WTC11 (cell line): ENCODE measurements at regions not wholly inside any gene's neighbourhood (a gene's known extent, or its start where the extent isn't known, plus 50 kb on each side); places are given as distances from the start of the nearest gene placed in this dataset.

Source experiments
- ATF3 ChIP-seq: sonication (generic); formaldehyde crosslinking; conservative IDR thresholded peaks from 2 replicates; pipeline ENCODE4 v1.8.1; 2022; ENCODE audit warnings: mild to moderate bottlenecking, missing genetic modification reagents
- CREM ChIP-seq: sonication (generic); formaldehyde crosslinking; IDR thresholded peaks from 2 replicates; pipeline ENCODE4 v1.8.1; 2022; ENCODE audit warnings: mild to moderate bottlenecking, missing genetic modification reagents, moderate library complexity
- CTCF ChIP-seq: fragments of 200-600 bp; IDR thresholded peaks from 2 replicates; pipeline ENCODE4 v1.8.0; 2022; ENCODE audit warnings: antibody characterized with exemption
- FOXP4 ChIP-seq: sonication (generic); formaldehyde crosslinking; IDR thresholded peaks from 2 replicates; pipeline ENCODE4 v1.8.0; 2022; ENCODE audit warnings: mild to moderate bottlenecking, missing genetic modification reagents
- JUN ChIP-seq: sonication (generic); formaldehyde crosslinking; IDR thresholded peaks from 2 replicates; pipeline ENCODE4 v1.8.0; 2023; ENCODE audit warnings: mild to moderate bottlenecking, missing genetic modification reagents
- MAX ChIP-seq: sonication (generic); formaldehyde crosslinking; IDR thresholded peaks from 2 replicates; pipeline ENCODE4 v1.8.0; 2022; ENCODE audit warnings: mild to moderate bottlenecking, missing genetic modification reagents
- TEAD1 ChIP-seq: sonication (generic); formaldehyde crosslinking; IDR thresholded peaks from 2 replicates; pipeline ENCODE4 v1.8.0; 2022; ENCODE audit warnings: mild to moderate bottlenecking, missing genetic modification reagents
- TEAD4 ChIP-seq: sonication (generic); formaldehyde crosslinking; IDR thresholded peaks from 2 replicates; pipeline ENCODE4 v1.8.0; 2022; ENCODE audit warnings: mild to moderate bottlenecking, missing genetic modification reagents

- TF ChIP-seq CTCF = no peak
- no peak for TF ChIP-seq TEAD1 (CRISPR knock-in tag)
- no peak for TF ChIP-seq FOXP4 (CRISPR knock-in tag)
- no peak for TF ChIP-seq TEAD4 (CRISPR knock-in tag)
- no peak for TF ChIP-seq ATF3 (CRISPR knock-in tag)
- TF ChIP-seq MAX (CRISPR knock-in tag) = no peak
- no peak for TF ChIP-seq CREM (CRISPR knock-in tag)
- no peak for TF ChIP-seq JUN (CRISPR knock-in tag)
Measured at GRCh38 chr15:34665498-34666116, 82.2 kb upstream of the GOLGA8B start.
